ENCODE measurements at regions not wholly inside any gene's neighbourhood (a gene's known extent, or its start where the extent isn't known, plus 50 kb on each side); places are given as distances from the start of the nearest gene placed in this dataset.

- no peak for TF ChIP-seq CTCF (IDR thresholded peaks at IDR 0.05)
- TF ChIP-seq POLR2A (IDR thresholded peaks at IDR 0.05): no peak
Measured at GRCh38 chr4:23967281-23967680, 77.4 kb upstream of the PPARGC1A start.
